ENCODE measurements at regions not wholly inside any gene's neighbourhood (a gene's known extent, or its start where the extent isn't known, plus 50 kb on each side); places are given as distances from the start of the nearest gene placed in this dataset.

DNA sequence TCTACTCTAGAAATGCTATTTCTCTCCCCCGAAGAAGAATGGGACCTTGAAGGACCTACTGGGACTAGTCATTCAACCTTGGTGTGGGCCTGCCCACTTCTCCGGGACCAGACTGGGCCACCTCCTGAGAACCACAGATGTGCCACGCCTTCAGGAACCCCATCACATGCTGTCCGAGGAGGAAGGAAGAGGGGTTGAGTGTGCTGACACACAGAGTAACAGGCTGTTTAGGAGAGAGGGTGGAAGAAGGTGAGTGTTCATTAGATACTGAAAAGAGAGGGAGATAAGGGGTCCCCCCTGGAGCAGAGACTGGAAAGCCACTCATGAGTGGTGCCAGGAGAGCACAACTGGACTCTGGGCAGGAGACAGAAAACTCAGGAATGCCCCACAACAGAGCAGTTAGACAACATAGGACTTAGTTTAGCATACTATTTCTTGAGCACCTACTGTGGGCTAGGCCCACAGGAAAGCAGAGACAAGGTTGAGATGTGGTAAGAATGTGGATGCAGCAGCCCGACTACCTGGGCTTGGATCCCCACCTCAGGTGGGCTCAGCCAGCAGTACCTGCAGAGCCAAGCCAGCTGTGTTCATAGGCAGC is 286.4 kb upstream of the NCKAP5 start:
- H3K36me3 ChIP-seq (replicated peaks in 1 of 2; ENCODE audit: control extremely low read depth in 1 of 2, control insufficient read depth in 1 of 2, extremely low read depth in 1 of 2, insufficient read depth in 2 of 2, low read length in 1 of 2) = no peaks in the 10 kb centered on the region
- TF ChIP-seq EZH2 (IDR thresholded peaks at IDR 0.05; ENCODE audit: borderline replicate concordance, insufficient read depth, low read depth, low read length, poor library complexity, severe bottlenecking) (no peak), CTCF (IDR thresholded peaks at IDR 0.05) (no peak)
- H3K27me3 ChIP-seq (replicated peaks in 1 of 4; ENCODE audit: control extremely low read depth in 1 of 4, control insufficient read depth in 3 of 4, insufficient read depth in 4 of 4, low read length in 3 of 4) = peaks cover 0 to 3% (median 0%) of the 10 kb centered on the region in 4 experiments
- no peak overlapping the region for H3K4me3 ChIP-seq (ENCODE audit: control extremely low read depth in 1 of 5, extremely low read depth in 1 of 5, insufficient read depth in 1 of 5, low read depth in 2 of 5, low read length in 4 of 5)
- H3K4me3 Mint-ChIP-seq = no peak overlapping the region
- H3K4me2 ChIP-seq (replicated peaks; ENCODE audit: low read depth, low read length, poor library complexity, severe bottlenecking) = no peak overlapping the region
- H3K9me3 Mint-ChIP-seq (ENCODE audit: insufficient read depth) = peaks cover 7% of the 10 kb centered on the region
- ATAC-seq (ENCODE audit: low read depth) = no peak
- intact Hi-C loops (cut with micrococcal nuclease) = no loop called here
- H3K4me1 Mint-ChIP-seq = no peaks in the 10 kb centered on the region
- H3K79me2 ChIP-seq (ENCODE audit: control insufficient read depth, insufficient read depth, low read length) = no peaks in the 10 kb centered on the region
- ChIA-PET POLR2A (no interaction called here), CTCF (interaction anchor here (1.6 kb wide), 1 partner anchor 10 kb away, joined by 12 read pairs; no protein-coding TSS in a partner anchor)
- no peak overlapping the region for H3K27ac ChIP-seq (ENCODE audit: low read length in 2 of 2)
- H3K27ac Mint-ChIP-seq = no peak overlapping the region
- DNase-seq = no peak
- H3K27me3 Mint-ChIP-seq = peaks cover 16% of the 10 kb centered on the region
- no peaks in the 10 kb centered on the region for H3K4me1 ChIP-seq (ENCODE audit: control insufficient read depth in 2 of 2, insufficient read depth in 2 of 2, low read length in 2 of 2)
- H3K9ac ChIP-seq (ENCODE audit: low read length) = no peak overlapping the region
- H2AFZ ChIP-seq (ENCODE audit: insufficient read depth, low read depth, low read length, poor library complexity, severe bottlenecking) = no peak overlapping the region
- H4K20me1 ChIP-seq (ENCODE audit: control insufficient read depth, insufficient read depth, low read length, poor library complexity, severe bottlenecking) = no peaks in the 10 kb centered on the region
- H3K9me3 ChIP-seq (ENCODE audit: control extremely low read depth in 1 of 3, control insufficient read depth in 2 of 3, insufficient read depth in 1 of 3, low read length in 2 of 3) = peaks cover 0 to 5% (median 0%) of the 10 kb centered on the region in 3 donors
- 89% methylated on average over 3 of the region's 5 CpGs for WGBS (ENCODE audit: insufficient coverage)

- no peak for ATAC-seq (ENCODE audit: low read depth)
- no peak overlapping the region for H3K9ac ChIP-seq (ENCODE audit: low read length)
Measured at GRCh38 chr2:133855526-133855925, 287.3 kb upstream of the NCKAP5 start.

More at GRCh38 chr2:133855526-133855925, 287.3 kb upstream of the NCKAP5 start:
- peaks cover 16% of the 10 kb centered on the region for H3K27me3 Mint-ChIP-seq
- DNase-seq = no peak
- ChIA-PET CTCF (interaction anchor here (1.6 kb wide), 1 partner anchor 11 kb away, joined by 12 read pairs; no protein-coding TSS in a partner anchor), POLR2A (no interaction called here)
- Histone ChIP-seq H3K36me3 (replicated peaks in 1 of 2; ENCODE audit: control extremely low read depth in 1 of 2, control insufficient read depth in 1 of 2, extremely low read depth in 1 of 2, insufficient read depth in 2 of 2, low read length in 1 of 2) (no peaks in the 10 kb centered on the region), H3K4me2 (replicated peaks; ENCODE audit: low read depth, low read length, poor library complexity, severe bottlenecking) (no peak overlapping the region), H3K27me3 (replicated peaks in 1 of 4; ENCODE audit: control extremely low read depth in 1 of 4, control insufficient read depth in 3 of 4, insufficient read depth in 4 of 4, low read length in 3 of 4) (peaks cover 0 to 3% (median 0%) of the 10 kb centered on the region in 4 experiments), H3K4me1 (ENCODE audit: control insufficient read depth in 2 of 2, insufficient read depth in 2 of 2, low read length in 2 of 2) (no peaks in the 10 kb centered on the region), H3K4me3 (ENCODE audit: control extremely low read depth in 1 of 5, extremely low read depth in 1 of 5, insufficient read depth in 1 of 5, low read depth in 2 of 5, low read length in 4 of 5) (no peak overlapping the region), H3K27ac (ENCODE audit: low read length in 2 of 2) (no peak overlapping the region), H3K9me3 (ENCODE audit: control extremely low read depth in 1 of 3, control insufficient read depth in 2 of 3, insufficient read depth in 1 of 3, low read length in 2 of 3) (peaks cover 0 to 5% (median 0%) of the 10 kb centered on the region in 3 donors), H2AFZ (ENCODE audit: insufficient read depth, low read depth, low read length, poor library complexity, severe bottlenecking) (no peak overlapping the region), H4K20me1 (ENCODE audit: control insufficient read depth, insufficient read depth, low read length, poor library complexity, severe bottlenecking) (no peaks in the 10 kb centered on the region), H3K79me2 (ENCODE audit: control insufficient read depth, insufficient read depth, low read length) (no peaks in the 10 kb centered on the region)
- H3K4me1 Mint-ChIP-seq = no peaks in the 10 kb centered on the region
- no peak overlapping the region for H3K4me3 Mint-ChIP-seq
- no peak overlapping the region for H3K27ac Mint-ChIP-seq
- peaks cover 7% of the 10 kb centered on the region for H3K9me3 Mint-ChIP-seq (ENCODE audit: insufficient read depth)
- TF ChIP-seq CTCF (IDR thresholded peaks at IDR 0.05) (no peak), EZH2 (IDR thresholded peaks at IDR 0.05; ENCODE audit: borderline replicate concordance, insufficient read depth, low read depth, low read length, poor library complexity, severe bottlenecking) (no peak)
- 93% methylated on average over 2 of the region's 4 CpGs for WGBS (ENCODE audit: insufficient coverage)
- intact Hi-C loops (cut with micrococcal nuclease) = no loop called here
